ENCODE measurements at regions not wholly inside any gene's neighbourhood (a gene's known extent, or its start where the extent isn't known, plus 50 kb on each side); places are given as distances from the start of the nearest gene placed in this dataset.

DNA sequence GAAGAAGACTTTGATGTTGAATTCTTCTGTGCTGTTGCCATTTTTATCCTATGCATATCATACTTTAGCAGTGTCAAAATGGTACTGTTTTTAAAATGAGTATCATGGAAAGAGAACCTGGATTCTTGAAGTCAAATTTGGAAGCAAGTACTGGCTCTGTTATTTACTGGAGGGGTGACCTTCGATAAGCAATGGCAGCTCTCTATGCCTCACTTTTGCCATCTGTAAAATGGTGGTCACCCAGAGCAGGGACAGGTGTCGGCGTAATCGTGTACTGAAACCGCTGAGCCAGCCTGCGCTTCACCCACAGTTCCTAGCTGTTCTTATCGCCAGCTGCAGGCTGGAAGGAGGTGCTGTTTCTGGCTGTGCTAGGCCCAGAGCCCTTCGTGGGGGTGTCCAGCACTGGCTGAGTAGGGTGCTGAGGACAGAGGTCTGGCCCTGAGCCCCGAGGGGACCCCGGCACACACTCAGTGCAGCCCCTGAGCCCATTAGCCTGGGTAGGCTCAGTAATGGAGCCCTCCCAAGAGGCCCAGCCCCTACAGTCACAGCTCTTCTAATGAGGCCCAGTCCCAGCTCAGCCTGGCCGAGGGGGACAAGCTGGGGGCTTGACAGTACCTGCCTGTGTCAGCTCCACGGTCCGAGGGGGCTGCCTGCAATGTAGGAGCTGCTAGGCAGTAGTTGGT is 183.5 kb downstream of the PHETA1 start:
- no peak overlapping the region for H3K4me3 ChIP-seq (ENCODE audit: low read depth, low read length)
- DNase-seq (ENCODE audit: low read depth) = no peak

GRCh38 chr12:111184161-111184560 is 184.7 kb downstream of the PHETA1 start:
- H3K4me3 ChIP-seq (ENCODE audit: low read depth, low read length) = no peak overlapping the region
- no peak for DNase-seq (ENCODE audit: low read depth)

- DNase-seq (ENCODE audit: low read depth) = no peak
- H3K4me3 ChIP-seq (ENCODE audit: low read depth, low read length) = no peak overlapping the region
Measured at GRCh38 chr12:111183094-111183493, 185.8 kb downstream of the PHETA1 start.

DNA sequence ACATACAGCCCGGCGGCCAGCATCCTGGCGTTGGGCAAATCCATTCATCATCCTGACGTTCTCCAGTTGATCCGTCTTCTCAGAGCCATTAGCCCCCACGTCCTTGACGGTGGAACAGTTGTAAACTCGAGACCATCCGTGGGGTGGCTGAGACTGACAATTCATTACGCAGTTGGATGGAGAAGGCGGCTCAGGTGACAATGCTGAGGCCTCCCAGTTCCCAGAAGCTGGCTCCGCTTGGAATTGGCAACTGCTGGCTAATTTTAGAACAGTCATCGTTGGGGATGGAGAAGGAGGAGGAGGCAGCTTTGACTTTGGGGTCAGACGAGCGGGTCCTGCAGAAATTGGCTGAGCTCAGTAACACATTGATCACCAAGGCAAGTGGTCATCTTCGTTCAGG is 186.5 kb downstream of the PHETA1 start:
- no peak overlapping the region for H3K4me3 ChIP-seq (ENCODE audit: low read depth, low read length)
- DNase-seq (ENCODE audit: low read depth) = no peak

DNA sequence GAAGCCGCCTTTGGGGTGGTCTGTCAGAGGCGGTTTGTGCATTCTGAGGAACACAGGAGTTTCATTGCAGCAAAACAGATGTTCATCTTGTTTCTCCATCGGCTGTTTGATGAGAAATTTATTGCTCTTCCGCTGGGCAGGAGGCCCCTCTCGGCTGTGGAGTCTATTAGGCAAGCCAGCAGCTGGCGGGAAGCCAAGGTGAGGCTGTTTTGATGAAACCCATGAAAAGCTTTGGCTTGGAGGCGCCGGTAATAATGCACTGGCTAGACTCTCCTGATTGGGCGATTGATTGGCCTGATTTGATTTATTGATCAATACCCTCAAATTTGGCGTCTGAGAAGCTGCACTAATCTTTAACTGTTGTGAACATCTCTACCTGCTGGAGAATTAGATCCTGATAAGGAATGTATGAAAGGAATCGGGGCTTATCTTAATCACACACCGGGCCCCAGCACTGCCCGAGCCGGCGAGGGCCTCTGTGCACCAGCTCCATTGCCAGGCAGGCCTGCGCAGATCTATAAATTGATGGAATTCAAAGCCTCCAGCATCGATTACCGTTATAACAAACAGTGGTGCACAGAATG is 187.7 kb downstream of the PHETA1 start:
- no peak overlapping the region for H3K4me3 ChIP-seq (ENCODE audit: low read depth, low read length)

DNA sequence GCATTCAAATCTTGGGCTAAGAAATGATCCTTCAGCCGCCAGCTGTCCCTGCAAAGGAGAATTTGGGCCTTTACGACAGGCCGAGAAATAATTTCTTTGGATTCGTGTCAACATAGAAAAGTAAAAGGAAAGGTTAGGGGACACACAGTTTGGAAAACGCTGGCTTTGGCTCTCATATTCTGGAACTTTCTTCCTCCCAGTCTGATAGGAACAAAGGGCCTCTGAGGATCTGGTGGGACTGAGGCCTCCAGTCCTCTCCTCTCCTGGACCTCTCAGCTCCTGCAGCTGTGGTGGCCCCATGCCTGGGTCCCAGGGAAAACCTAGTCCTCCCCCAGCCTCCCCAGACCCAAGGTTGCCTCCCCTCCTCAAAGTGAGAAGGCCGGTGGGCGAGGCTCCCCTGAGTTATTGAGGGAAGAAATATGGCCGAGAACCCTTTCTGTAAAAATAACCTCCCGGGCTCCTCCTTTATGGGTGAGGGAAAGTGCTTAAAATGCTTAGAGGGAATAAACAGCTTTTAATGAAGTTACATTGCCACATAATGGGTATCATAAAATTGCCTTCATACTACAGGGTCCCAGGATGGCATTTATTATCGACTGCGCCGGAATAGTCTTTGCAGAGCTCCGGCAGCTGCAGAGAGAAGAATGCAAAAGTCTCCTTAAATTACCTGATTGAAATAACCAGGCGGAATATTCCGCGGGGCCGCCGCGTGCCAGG is 188.3 kb downstream of the PHETA1 start:
- H3K4me3 ChIP-seq (ENCODE audit: low read depth, low read length) = no peak overlapping the region
- no peak for DNase-seq (ENCODE audit: low read depth)

More for the DNA sequence above, 187.7 kb downstream of the PHETA1 start:
- DNase-seq (ENCODE audit: low read depth) = peak; percentile 33

DNA sequence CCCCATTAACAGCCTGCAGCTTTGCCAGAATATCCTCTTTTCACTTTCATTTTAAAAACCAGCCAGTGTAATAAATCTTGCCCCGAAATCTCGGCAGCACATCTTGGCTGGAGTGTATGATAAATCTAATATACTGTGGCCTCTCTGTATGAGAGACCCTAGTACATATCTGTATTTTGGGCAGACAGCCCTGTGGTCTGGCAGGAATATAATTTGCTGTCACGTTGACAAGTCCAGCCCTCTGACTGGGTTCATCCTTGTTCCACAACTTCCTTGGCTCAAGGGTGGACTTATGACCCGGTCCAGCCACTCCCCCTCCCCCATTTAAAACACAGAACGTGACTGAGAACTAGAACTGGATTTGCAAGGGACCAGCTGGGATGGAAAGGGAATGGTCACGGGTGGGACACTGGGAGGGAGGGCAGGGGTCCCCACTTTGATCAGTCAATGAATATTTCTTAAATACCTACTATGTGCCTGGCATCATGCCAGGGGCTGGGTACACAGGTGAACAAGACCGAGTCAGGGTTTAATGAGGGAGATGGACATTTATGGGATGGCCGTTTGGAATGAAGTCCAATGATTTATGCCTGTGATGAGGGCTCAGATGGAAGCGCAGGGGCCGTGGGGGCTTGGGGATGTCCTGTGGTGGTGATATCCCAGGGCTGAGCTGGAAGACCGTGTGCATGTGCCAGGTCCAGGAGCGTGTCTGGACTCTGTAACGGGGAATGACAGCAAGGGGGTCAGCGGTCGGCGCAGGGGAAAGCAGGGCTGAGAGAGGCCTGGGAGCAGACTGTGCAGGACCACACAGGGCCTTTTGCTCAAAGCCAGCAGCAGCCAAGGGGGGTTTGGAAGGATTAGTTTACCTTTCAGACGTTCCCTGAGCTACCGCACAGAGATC is 190.5 kb downstream of the PHETA1 start:
- DNase-seq (ENCODE audit: low read depth) = no peak
- no peak overlapping the region for H3K4me3 ChIP-seq (ENCODE audit: low read depth, low read length)

- DNase-seq (ENCODE audit: low read depth) = no peak
- no peak overlapping the region for H3K4me3 ChIP-seq (ENCODE audit: low read depth, low read length)
Measured at GRCh38 chr12:111175396-111176094, 193.3 kb downstream of the PHETA1 start.

DNA sequence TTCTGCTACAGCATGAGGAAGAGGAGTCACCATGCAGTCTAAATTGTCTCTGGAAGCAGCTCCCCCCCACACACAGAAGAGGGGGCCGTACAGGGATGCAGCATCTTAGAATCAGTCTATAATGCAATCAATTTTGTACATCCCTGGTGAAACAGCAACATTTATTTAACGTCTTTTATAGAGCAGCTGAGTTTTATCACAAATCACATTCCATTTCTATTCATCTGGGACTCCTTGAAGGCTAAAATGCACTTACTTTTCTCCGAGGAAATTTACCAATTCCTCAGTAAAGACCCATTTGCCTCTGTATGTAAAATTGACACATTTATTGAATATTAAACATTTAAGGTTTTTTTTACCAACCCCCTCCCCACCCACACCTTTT is 193.9 kb downstream of the PHETA1 start:
- no peak overlapping the region for H3K4me3 ChIP-seq (ENCODE audit: low read depth, low read length)
- no peak for DNase-seq (ENCODE audit: low read depth)

GRCh38 chr12:111174251-111174960 is 194.5 kb downstream of the PHETA1 start:
- H3K4me3 ChIP-seq (ENCODE audit: low read depth, low read length) = no peak overlapping the region
- no peak for DNase-seq (ENCODE audit: low read depth)

- DNase-seq (ENCODE audit: low read depth) = no peak
- no peak overlapping the region for H3K4me3 ChIP-seq (ENCODE audit: low read depth, low read length)
Measured at GRCh38 chr12:111173836-111174235, 195.1 kb downstream of the PHETA1 start.

GRCh38 chr12:111173391-111173790 is 195.5 kb downstream of the PHETA1 start:
- no peak overlapping the region for H3K4me3 ChIP-seq (ENCODE audit: low read depth, low read length)
- no peak for DNase-seq (ENCODE audit: low read depth)

- no peak for DNase-seq (ENCODE audit: low read depth)
- H3K4me3 ChIP-seq (ENCODE audit: low read depth, low read length) = no peak overlapping the region
Measured at GRCh38 chr12:111172786-111173185, 196.1 kb downstream of the PHETA1 start.

DNA sequence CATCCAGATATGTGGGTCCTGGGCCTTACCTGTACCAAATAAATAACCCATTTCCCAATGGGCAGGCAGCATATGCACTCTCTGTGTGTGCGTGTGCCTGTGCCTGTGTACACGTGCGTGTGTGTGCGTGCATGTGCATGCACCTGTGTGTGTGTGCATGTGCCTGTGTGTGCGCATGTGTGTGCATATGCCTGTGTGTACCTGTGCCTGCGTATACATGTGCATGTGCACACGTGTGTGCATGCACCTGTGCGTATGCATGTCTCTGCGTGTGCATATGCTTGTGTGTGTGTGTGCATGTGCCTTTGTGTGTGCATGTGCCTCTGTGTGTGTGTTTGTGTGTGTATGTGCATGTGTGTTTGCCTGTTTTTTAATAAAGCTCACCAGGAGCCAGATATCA is 197.1 kb downstream of the PHETA1 start:
- no peak for DNase-seq (ENCODE audit: low read depth)
- H3K4me3 ChIP-seq (ENCODE audit: low read depth, low read length) = no peak overlapping the region

DNA sequence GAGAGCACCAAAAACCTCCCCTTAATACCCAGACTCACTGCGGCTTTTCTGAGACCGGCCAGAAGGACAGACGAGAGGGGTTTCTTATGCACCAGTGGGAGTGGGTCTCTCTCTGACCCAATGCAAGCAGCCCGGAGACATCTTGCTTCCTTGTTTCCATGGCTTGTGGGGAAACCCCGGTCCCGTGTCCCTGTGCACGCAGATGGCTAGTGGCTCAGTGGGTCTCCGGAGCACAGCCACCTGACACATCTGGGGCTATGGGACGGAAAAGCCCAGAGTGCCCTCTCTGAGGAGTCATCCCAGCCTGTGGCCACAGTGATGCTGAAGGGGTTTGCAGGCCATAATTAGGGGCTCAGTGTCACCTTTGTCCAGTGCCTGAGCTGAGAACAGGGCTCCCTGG is 197.6 kb downstream of the PHETA1 start:
- DNase-seq (ENCODE audit: low read depth) = no peak
- no peak overlapping the region for H3K4me3 ChIP-seq (ENCODE audit: low read depth, low read length)

GRCh38 chr12:111170543-111170942 is 198.4 kb downstream of the PHETA1 start:
- DNase-seq (ENCODE audit: low read depth) = no peak
- H3K4me3 ChIP-seq (ENCODE audit: low read depth, low read length) = no peak overlapping the region

DNA sequence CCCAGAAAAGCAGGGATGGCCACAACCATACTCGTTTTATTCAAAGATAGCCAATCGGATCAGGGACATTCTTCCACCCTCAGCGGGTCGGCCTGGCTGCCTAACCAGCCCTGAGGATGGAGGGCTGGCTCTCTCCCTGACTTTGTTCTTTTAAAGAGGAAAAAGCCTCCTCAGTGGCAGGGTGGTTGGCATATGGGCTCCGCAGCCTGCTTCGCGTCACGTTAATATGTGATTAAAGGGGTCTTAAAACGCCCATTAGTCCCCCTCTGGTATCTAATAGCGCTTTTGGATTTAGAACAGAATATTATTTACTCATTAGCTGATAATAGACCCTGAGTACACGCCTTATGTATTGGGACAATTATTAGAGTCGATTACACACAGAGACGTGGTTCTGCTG is 199.4 kb downstream of the PHETA1 start:
- no peak overlapping the region for H3K4me3 ChIP-seq (ENCODE audit: low read depth, low read length)
- no peak for DNase-seq (ENCODE audit: low read depth)

DNA sequence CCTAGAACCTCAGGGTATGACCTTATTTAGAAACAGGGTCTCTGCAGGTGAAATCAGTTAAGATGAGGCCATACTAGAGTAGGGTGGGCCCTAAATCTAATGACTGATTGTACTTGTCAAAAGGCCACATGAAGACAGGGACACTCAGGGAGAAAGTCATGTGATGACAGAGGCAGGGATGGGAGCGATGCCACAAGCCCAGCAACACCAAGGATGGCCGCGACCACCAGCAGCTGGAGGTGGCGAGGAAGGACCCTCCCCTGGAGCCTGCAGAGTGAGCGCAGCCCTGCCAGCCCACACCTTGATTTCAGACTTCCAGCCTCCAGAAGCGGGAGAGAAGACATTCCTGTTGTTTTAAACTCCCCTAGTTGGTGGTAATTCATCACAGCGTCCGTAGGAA is 199.9 kb downstream of the PHETA1 start:
- H3K4me3 ChIP-seq (ENCODE audit: low read depth, low read length) = no peak overlapping the region
- DNase-seq (ENCODE audit: low read depth) = no peak

All from skeletal muscle cell (primary cell).